ENCODE measurements at regions not wholly inside any gene's neighbourhood (a gene's known extent, or its start where the extent isn't known, plus 50 kb on each side); places are given as distances from the start of the nearest gene placed in this dataset.

- no peak overlapping the region for H3K27ac ChIP-seq
- H3K79me2 ChIP-seq = no peaks in the 10 kb centered on the region
- no peaks in the 10 kb centered on the region for H3K4me1 ChIP-seq
- H3K4me3 ChIP-seq (ENCODE audit: low read depth, low read length) = no peak overlapping the region
- no peaks in the 10 kb centered on the region for H3K9me3 ChIP-seq (ENCODE audit: control insufficient read depth, low read length)
- H2AFZ ChIP-seq = no peak overlapping the region
- TF ChIP-seq CTCF (IDR thresholded peaks at IDR 0.05) = no peak
- H3K9ac ChIP-seq = no peak overlapping the region
- H3K27me3 ChIP-seq (ENCODE audit: control insufficient read depth, insufficient read depth, low read length) = no peaks in the 10 kb centered on the region
- H3K36me3 ChIP-seq (ENCODE audit: control insufficient read depth, insufficient read depth, low read length) = no peaks in the 10 kb centered on the region
- H3K4me2 ChIP-seq (ENCODE audit: low read length) = no peak overlapping the region
Observed at GRCh38 chr2:42863751-42864150, 71.4 kb upstream of the HAAO start.

- Histone ChIP-seq H3K4me2 (ENCODE audit: low read length) (no peak overlapping the region), H3K27ac (no peak overlapping the region), H3K79me2 (no peaks in the 10 kb centered on the region), H3K27me3 (ENCODE audit: control insufficient read depth, insufficient read depth, low read length) (no peaks in the 10 kb centered on the region), H2AFZ (no peak overlapping the region), H3K9me3 (ENCODE audit: control insufficient read depth, low read length) (no peaks in the 10 kb centered on the region), H3K4me1 (no peaks in the 10 kb centered on the region), H3K4me3 (ENCODE audit: low read depth, low read length) (no peak overlapping the region), H3K9ac (no peak overlapping the region), H3K36me3 (ENCODE audit: control insufficient read depth, insufficient read depth, low read length) (no peaks in the 10 kb centered on the region)
- TF ChIP-seq CTCF (IDR thresholded peaks at IDR 0.05) = no peak
Observed at GRCh38 chr2:42863320-42863719, 70.9 kb upstream of the HAAO start.

- no peak for TF ChIP-seq CTCF (IDR thresholded peaks at IDR 0.05)
- Histone ChIP-seq H3K9me3 (ENCODE audit: control insufficient read depth, low read length) (no peaks in the 10 kb centered on the region), H3K4me2 (ENCODE audit: low read length) (no peak overlapping the region), H3K79me2 (no peaks in the 10 kb centered on the region), H3K36me3 (ENCODE audit: control insufficient read depth, insufficient read depth, low read length) (no peaks in the 10 kb centered on the region), H2AFZ (no peak overlapping the region), H3K4me3 (ENCODE audit: low read depth, low read length) (no peak overlapping the region), H3K27me3 (ENCODE audit: control insufficient read depth, insufficient read depth, low read length) (no peaks in the 10 kb centered on the region), H3K27ac (no peak overlapping the region), H3K4me1 (no peaks in the 10 kb centered on the region), H3K9ac (no peak overlapping the region)
Observed at GRCh38 chr2:42862669-42863185, 70.3 kb upstream of the HAAO start.

- Histone ChIP-seq H3K9ac (no peak overlapping the region), H3K4me1 (no peaks in the 10 kb centered on the region), H3K27ac (no peak overlapping the region), H3K79me2 (no peaks in the 10 kb centered on the region), H3K36me3 (ENCODE audit: control insufficient read depth, insufficient read depth, low read length) (no peaks in the 10 kb centered on the region), H3K4me3 (ENCODE audit: low read depth, low read length) (no peak overlapping the region), H3K9me3 (ENCODE audit: control insufficient read depth, low read length) (no peaks in the 10 kb centered on the region), H3K4me2 (ENCODE audit: low read length) (no peak overlapping the region), H3K27me3 (ENCODE audit: control insufficient read depth, insufficient read depth, low read length) (no peaks in the 10 kb centered on the region), H2AFZ (no peak overlapping the region)
- no peak for TF ChIP-seq CTCF (IDR thresholded peaks at IDR 0.05)
Observed at GRCh38 chr2:42861321-42861720, 68.9 kb upstream of the HAAO start.

- H3K4me2 ChIP-seq (ENCODE audit: low read length) = no peak overlapping the region
- H3K79me2 ChIP-seq = no peaks in the 10 kb centered on the region
- no peak overlapping the region for H3K4me3 ChIP-seq (ENCODE audit: low read depth, low read length)
- H3K36me3 ChIP-seq (ENCODE audit: control insufficient read depth, insufficient read depth, low read length) = no peaks in the 10 kb centered on the region
- no peak overlapping the region for H3K27ac ChIP-seq
- H3K27me3 ChIP-seq (ENCODE audit: control insufficient read depth, insufficient read depth, low read length) = no peaks in the 10 kb centered on the region
- H2AFZ ChIP-seq = no peak overlapping the region
- no peaks in the 10 kb centered on the region for H3K9me3 ChIP-seq (ENCODE audit: control insufficient read depth, low read length)
- no peaks in the 10 kb centered on the region for H3K4me1 ChIP-seq
- TF ChIP-seq CTCF (IDR thresholded peaks at IDR 0.05) = no peak
- H3K9ac ChIP-seq = no peak overlapping the region
Observed at GRCh38 chr2:42860319-42861094, 68.1 kb upstream of the HAAO start.

Data from parathyroid adenoma (tissue), 2 donors.